ENCODE measurements at regions not wholly inside any gene's neighbourhood (a gene's known extent, or its start where the extent isn't known, plus 50 kb on each side); places are given as distances from the start of the nearest gene placed in this dataset.

GRCh38 chr4:3363411-3364141 is 70.8 kb downstream of the RGS12 start:
- TF ChIP-seq CTCF (IDR thresholded peaks at IDR 0.05; ENCODE audit: low read depth, low read length): no peak
- no peak for DNase-seq (ENCODE audit: low read depth, low spot score)
- Histone ChIP-seq H3K27me3 (ENCODE audit: control insufficient read depth, insufficient read depth, low read length) (no peaks in the 10 kb centered on the region), H3K27ac (ENCODE audit: low read depth, low read length) (no peak overlapping the region), H3K9me3 (ENCODE audit: control insufficient read depth, insufficient read depth, low read length) (no peaks in the 10 kb centered on the region), H3K4me3 (ENCODE audit: low read depth, low read length) (no peak overlapping the region)
- CTCF ChIA-PET: interaction anchor here (1.1 kb wide), 1 partner anchor 117 kb away, joined by 3 read pairs; no protein-coding TSS in a partner anchor
- POLR2A ChIA-PET: no interaction called here

GRCh38 chr4:3364199-3364598 is 71.4 kb downstream of the RGS12 start:
- Histone ChIP-seq H3K27me3 (ENCODE audit: control insufficient read depth, insufficient read depth, low read length) (no peaks in the 10 kb centered on the region), H3K27ac (ENCODE audit: low read depth, low read length) (no peak overlapping the region), H3K4me3 (ENCODE audit: low read depth, low read length) (no peak overlapping the region), H3K9me3 (ENCODE audit: control insufficient read depth, insufficient read depth, low read length) (no peaks in the 10 kb centered on the region)
- DNase-seq (ENCODE audit: low read depth, low spot score): no peak
- POLR2A ChIA-PET: no interaction called here
- CTCF ChIA-PET: interaction anchor here (1.1 kb wide), 1 partner anchor 117 kb away, joined by 3 read pairs; no protein-coding TSS in a partner anchor
- no peak for TF ChIP-seq CTCF (IDR thresholded peaks at IDR 0.05; ENCODE audit: low read depth, low read length)

- ChIA-PET POLR2A (no interaction called here), CTCF (no interaction called here)
- no peak for TF ChIP-seq CTCF (IDR thresholded peaks at IDR 0.05; ENCODE audit: low read depth, low read length)
Measured at GRCh38 chr4:3364634-3365314, 72.0 kb downstream of the RGS12 start.

GRCh38 chr4:3365326-3365725 is 72.5 kb downstream of the RGS12 start:
- no peak for TF ChIP-seq CTCF (IDR thresholded peaks at IDR 0.05; ENCODE audit: low read depth, low read length)
- Histone ChIP-seq H3K9me3 (ENCODE audit: control insufficient read depth, insufficient read depth, low read length) (no peaks in the 10 kb centered on the region), H3K4me3 (ENCODE audit: low read depth, low read length) (no peak overlapping the region), H3K27ac (ENCODE audit: low read depth, low read length) (no peak overlapping the region), H3K27me3 (ENCODE audit: control insufficient read depth, insufficient read depth, low read length) (no peaks in the 10 kb centered on the region)
- POLR2A ChIA-PET: no interaction called here
- CTCF ChIA-PET: no interaction called here
- no peak for DNase-seq (ENCODE audit: low read depth, low spot score)

More at GRCh38 chr4:3364634-3365314, 72.0 kb downstream of the RGS12 start:
- no peaks in the 10 kb centered on the region for H3K27me3 ChIP-seq (ENCODE audit: control insufficient read depth, insufficient read depth, low read length)
- H3K27ac ChIP-seq (ENCODE audit: low read depth, low read length): no peak overlapping the region
- DNase-seq (ENCODE audit: low read depth, low spot score): no peak
- no peaks in the 10 kb centered on the region for H3K9me3 ChIP-seq (ENCODE audit: control insufficient read depth, insufficient read depth, low read length)
- H3K4me3 ChIP-seq (ENCODE audit: low read depth, low read length): no peak overlapping the region
